WTC11 (cell line): ENCODE measurements at regions not wholly inside any gene's neighbourhood (a gene's known extent, or its start where the extent isn't known, plus 50 kb on each side); places are given as distances from the start of the nearest gene placed in this dataset.

Source experiments
- CREB1 ChIP-seq: sonication (generic); formaldehyde crosslinking; IDR thresholded peaks from 2 replicates; pipeline ENCODE4 v1.8.0; 2023; ENCODE audit warnings: mild to moderate bottlenecking, missing genetic modification reagents
- KAT7 ChIP-seq: sonication (generic); formaldehyde crosslinking; IDR thresholded peaks from 2 replicates; pipeline ENCODE4 v1.8.1; 2023; ENCODE audit warnings: missing genetic modification reagents, mild to moderate bottlenecking, borderline replicate concordance
- ZNF263 ChIP-seq: sonication (generic); formaldehyde crosslinking; IDR thresholded peaks from 2 replicates; pipeline ENCODE4 v1.8.1; 2022; ENCODE audit warnings: low read depth, mild to moderate bottlenecking, moderate library complexity, missing genetic modification reagents
- ZNF396 ChIP-seq: fragments of 250-450 bp; sonication (Bioruptor Pico); IDR thresholded peaks from 2 replicates; pipeline ENCODE4 v1.8.0; 2021; ENCODE audit warnings: mild to moderate bottlenecking, moderate library complexity, borderline replicate concordance
- TF ChIP-seq, protein P1 (sequence below): sonication (generic); formaldehyde crosslinking; IDR thresholded peaks from 2 replicates; pipeline ENCODE4 v1.8.0; 2022; ENCODE audit warnings: mild to moderate bottlenecking, missing genetic modification reagents
- TF ChIP-seq, protein P2 (sequence below): fragments of 200-600 bp; IDR thresholded peaks from 2 replicates; pipeline ENCODE4 v1.8.0; 2022; ENCODE audit warnings: antibody characterized with exemption

DNA sequence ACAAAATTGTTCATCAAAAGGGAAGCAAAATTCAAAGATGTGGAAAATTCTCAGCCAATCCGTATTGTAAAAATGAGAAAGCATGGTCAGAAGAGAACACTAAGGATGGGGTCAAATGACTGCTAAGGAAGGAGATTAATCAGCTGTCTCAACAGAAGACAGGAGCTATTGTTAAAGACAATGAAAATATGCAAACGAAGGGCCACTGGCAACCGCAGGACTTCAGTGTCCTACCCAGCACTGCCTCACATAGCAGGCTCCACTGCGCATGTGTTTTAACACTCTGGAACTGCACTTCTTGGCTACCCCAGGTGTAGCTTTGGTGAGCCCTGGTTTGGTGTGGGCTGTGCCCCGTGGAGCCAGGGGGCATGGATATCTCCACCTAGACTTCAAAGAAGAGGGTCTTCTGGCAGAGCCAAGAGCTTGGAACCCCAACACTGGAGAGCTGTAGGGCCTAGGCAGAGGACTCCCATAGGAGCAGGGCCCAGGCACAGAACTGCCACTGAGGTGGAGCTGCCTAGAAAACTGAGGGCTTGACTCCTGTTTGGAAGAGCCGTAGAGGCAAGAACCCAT lies 176.2 kb upstream of the GDF10 start:
- TF ChIP-seq, protein P1, sequence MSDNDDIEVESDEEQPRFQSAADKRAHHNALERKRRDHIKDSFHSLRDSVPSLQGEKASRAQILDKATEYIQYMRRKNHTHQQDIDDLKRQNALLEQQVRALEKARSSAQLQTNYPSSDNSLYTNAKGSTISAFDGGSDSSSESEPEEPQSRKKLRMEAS (CRISPR knock-in tag), result no peak
- TF ChIP-seq CREB1 (CRISPR knock-in tag) (no peak), KAT7 (CRISPR knock-in tag) (no peak), ZNF396 (no peak), ZNF263 (CRISPR knock-in tag) (no peak)
- TF ChIP-seq, protein P2, sequence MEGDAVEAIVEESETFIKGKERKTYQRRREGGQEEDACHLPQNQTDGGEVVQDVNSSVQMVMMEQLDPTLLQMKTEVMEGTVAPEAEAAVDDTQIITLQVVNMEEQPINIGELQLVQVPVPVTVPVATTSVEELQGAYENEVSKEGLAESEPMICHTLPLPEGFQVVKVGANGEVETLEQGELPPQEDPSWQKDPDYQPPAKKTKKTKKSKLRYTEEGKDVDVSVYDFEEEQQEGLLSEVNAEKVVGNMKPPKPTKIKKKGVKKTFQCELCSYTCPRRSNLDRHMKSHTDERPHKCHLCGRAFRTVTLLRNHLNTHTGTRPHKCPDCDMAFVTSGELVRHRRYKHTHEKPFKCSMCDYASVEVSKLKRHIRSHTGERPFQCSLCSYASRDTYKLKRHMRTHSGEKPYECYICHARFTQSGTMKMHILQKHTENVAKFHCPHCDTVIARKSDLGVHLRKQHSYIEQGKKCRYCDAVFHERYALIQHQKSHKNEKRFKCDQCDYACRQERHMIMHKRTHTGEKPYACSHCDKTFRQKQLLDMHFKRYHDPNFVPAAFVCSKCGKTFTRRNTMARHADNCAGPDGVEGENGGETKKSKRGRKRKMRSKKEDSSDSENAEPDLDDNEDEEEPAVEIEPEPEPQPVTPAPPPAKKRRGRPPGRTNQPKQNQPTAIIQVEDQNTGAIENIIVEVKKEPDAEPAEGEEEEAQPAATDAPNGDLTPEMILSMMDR, result no peak
